GM18951 (cell line): ENCODE measurements at regions not wholly inside any gene's neighbourhood (a gene's known extent, or its start where the extent isn't known, plus 50 kb on each side); places are given as distances from the start of the nearest gene placed in this dataset.

Experiments used
- POLR2A ChIP-seq: IDR thresholded peaks from 4 replicates; pipeline ENCODE4 v1.6.1; 2011; ENCODE audit warnings: mild to moderate bottlenecking; ENCODE audit not compliant: insufficient read length, insufficient read depth; ENCODE audit errors: extremely low read depth
- in situ Hi-C: fragments of 300-500 bp; cut with MboI; formaldehyde crosslinking; loops from one replicate; pipeline ENCODE4 v1.12.0; 2022; ENCODE audit warnings: low sequenced_read_pairs, mixed read lengths, inconsistent platforms; ENCODE audit not compliant: unreplicated experiment

GRCh38 chr3:182464513-182465145 lies 328.7 kb upstream of the ATP11B start:
- TF ChIP-seq POLR2A = no peak
- in situ Hi-C loops = no loop called here

GRCh38 chr3:182465301-182466185 lies 327.8 kb upstream of the ATP11B start:
- in situ Hi-C loops = no loop called here
- TF ChIP-seq POLR2A = no peak

- in situ Hi-C loops = no loop called here
- TF ChIP-seq POLR2A = no peak
Observed at GRCh38 chr3:182469086-182469485, 324.2 kb upstream of the ATP11B start.

GRCh38 chr3:182470187-182470586 lies 323.1 kb upstream of the ATP11B start:
- TF ChIP-seq POLR2A = no peak
- in situ Hi-C loops = no loop called here

- in situ Hi-C loops = no loop called here
- no peak for TF ChIP-seq POLR2A
Observed at GRCh38 chr3:182473191-182473710, 320.1 kb upstream of the ATP11B start.

- no peak for TF ChIP-seq POLR2A
- in situ Hi-C loops = no loop called here
Observed at GRCh38 chr3:182478369-182478768, 314.9 kb upstream of the ATP11B start.

GRCh38 chr3:182479419-182480336 lies 313.6 kb upstream of the ATP11B start:
- TF ChIP-seq POLR2A = no peak
- in situ Hi-C loops = no loop called here

- TF ChIP-seq POLR2A = no peak
- in situ Hi-C loops = no loop called here
Observed at GRCh38 chr3:182482705-182483104, 310.6 kb upstream of the ATP11B start.

- in situ Hi-C loops = no loop called here
- TF ChIP-seq POLR2A = no peak
Observed at GRCh38 chr3:182484682-182485081, 308.6 kb upstream of the ATP11B start.

GRCh38 chr3:182485301-182485700 lies 308.0 kb upstream of the ATP11B start:
- in situ Hi-C loops = no loop called here
- no peak for TF ChIP-seq POLR2A

GRCh38 chr3:182486463-182486862 lies 306.8 kb upstream of the ATP11B start:
- no peak for TF ChIP-seq POLR2A
- in situ Hi-C loops = no loop called here

- no peak for TF ChIP-seq POLR2A
- in situ Hi-C loops = no loop called here
Observed at GRCh38 chr3:182487143-182487542, 306.2 kb upstream of the ATP11B start.

GRCh38 chr3:182487611-182488010 lies 305.7 kb upstream of the ATP11B start:
- no peak for TF ChIP-seq POLR2A
- in situ Hi-C loops = no loop called here
